ENCODE measurements at regions not wholly inside any gene's neighbourhood (a gene's known extent, or its start where the extent isn't known, plus 50 kb on each side); places are given as distances from the start of the nearest gene placed in this dataset.

DNA sequence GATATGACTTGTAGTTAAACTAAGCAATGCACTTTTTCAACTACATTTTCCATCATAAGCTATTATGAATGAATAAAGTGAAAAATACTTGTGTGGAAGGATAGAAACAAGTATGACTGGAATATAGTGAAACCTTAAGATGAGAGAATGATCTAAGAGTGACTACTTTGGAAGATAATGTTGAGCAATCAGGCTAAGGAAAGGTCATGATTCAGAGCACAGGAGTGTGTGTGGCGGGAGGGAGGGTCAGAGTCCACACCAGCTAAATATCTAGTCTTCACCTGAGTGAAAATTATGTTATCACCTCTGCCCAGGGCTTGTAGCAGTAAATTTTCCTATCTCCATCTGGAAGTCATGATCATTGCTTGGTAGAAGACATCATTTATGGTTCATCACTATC lies 833.4 kb upstream of the ATXN8OS start:
- TF ChIP-seq, protein P1, sequence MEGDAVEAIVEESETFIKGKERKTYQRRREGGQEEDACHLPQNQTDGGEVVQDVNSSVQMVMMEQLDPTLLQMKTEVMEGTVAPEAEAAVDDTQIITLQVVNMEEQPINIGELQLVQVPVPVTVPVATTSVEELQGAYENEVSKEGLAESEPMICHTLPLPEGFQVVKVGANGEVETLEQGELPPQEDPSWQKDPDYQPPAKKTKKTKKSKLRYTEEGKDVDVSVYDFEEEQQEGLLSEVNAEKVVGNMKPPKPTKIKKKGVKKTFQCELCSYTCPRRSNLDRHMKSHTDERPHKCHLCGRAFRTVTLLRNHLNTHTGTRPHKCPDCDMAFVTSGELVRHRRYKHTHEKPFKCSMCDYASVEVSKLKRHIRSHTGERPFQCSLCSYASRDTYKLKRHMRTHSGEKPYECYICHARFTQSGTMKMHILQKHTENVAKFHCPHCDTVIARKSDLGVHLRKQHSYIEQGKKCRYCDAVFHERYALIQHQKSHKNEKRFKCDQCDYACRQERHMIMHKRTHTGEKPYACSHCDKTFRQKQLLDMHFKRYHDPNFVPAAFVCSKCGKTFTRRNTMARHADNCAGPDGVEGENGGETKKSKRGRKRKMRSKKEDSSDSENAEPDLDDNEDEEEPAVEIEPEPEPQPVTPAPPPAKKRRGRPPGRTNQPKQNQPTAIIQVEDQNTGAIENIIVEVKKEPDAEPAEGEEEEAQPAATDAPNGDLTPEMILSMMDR (conservative IDR thresholded peaks at IDR 0.05; ENCODE audit: low read depth, low read length) = no peak
- no peak for TF ChIP-seq EZH2 (IDR thresholded peaks at IDR 0.05; ENCODE audit: borderline replicate concordance, low read depth, low read length, poor library complexity, severe bottlenecking)

All from A673 (cell line).